K562 (cell line): ENCODE measurements at regions not wholly inside any gene's neighbourhood (a gene's known extent, or its start where the extent isn't known, plus 50 kb on each side); places are given as distances from the start of the nearest gene placed in this dataset.

Experiments
- ATAC-seq: fragments of 200-7000 bp; cut with Tn5 transposase; 3 replicates; pipeline ENCODE4 v1.9.1; 2020; ENCODE audit warnings: moderate library complexity
- BruUV-seq: library from RNA; stranded (reverse); fragments of 400-500 nt; replicated peaks from 2 replicates; lab custom pipeline; 2021; lab: Mats Ljungman, UMichigan
- CTCF ChIA-PET: fragments of 300-600 bp; formaldehyde crosslinking; extraction: SDS; loops from one replicate; lab custom pipeline; 2021; ENCODE audit warnings: low intra/inter-chr PET ratio; lab: Yijun Ruan, JAX
- POLR2A ChIA-PET: fragments of 300-600, 350-650 bp; sonication (Branson Sonifier 250); formaldehyde crosslinking; extraction: SDS; loops from one replicate; lab custom pipeline; 2021; ENCODE audit warnings: antibody characterized with exemption, inconsistent platforms; lab: Yijun Ruan, JAX
- DNase-seq, 4 experiments: peaks; one replicate each; pipeline versions ENCODE4 v3.0.0 to v3.0.0-alpha.2; 2011 to 2018; ENCODE audit warnings: low spot score in 3 of 4, mixed read lengths in 3 of 4; ENCODE audit errors: extremely low read depth in 1 of 4
- FAIRE-seq: peaks from 2 replicates; lab custom pipeline; 2011; peaks lifted over from hg19 to GRCh38; lab: Jason Lieb, UNC
- H2AFZ ChIP-seq: 2 replicates; pipeline ENCODE4 v1.6.0; 2011; ENCODE audit warnings: low read depth, low read length, control low read depth, inconsistent platforms
- H3K27ac ChIP-seq: fragments of 200-600 bp; 3 replicates; pipeline ENCODE4 v1.8.0; 2011; ENCODE audit warnings: low read depth, mild to moderate bottlenecking, control low read depth, inconsistent platforms, low read length, moderate library complexity, mixed read lengths; ENCODE audit errors: extremely low read depth
- H3K27me3 ChIP-seq, 2 experiments: fragments of 300-600 bp in 1 of 2; 2 replicates in 1 of 2; 3 replicates in 1 of 2; pipeline versions ENCODE4 v1.6.0 to v1.8.0; 2011; ENCODE audit warnings: inconsistent platforms in 2 of 2, low read length in 2 of 2, mild to moderate bottlenecking in 1 of 2, mixed read lengths in 1 of 2, moderate library complexity in 1 of 2; ENCODE audit not compliant: control insufficient read depth in 2 of 2, insufficient read depth in 2 of 2
- H3K36me3 ChIP-seq: fragments of 300-600 bp; 3 replicates; pipeline ENCODE4 v1.8.0; 2011; ENCODE audit warnings: mild to moderate bottlenecking, low read length, inconsistent platforms; ENCODE audit not compliant: control insufficient read depth, insufficient read depth
- H3K4me1 ChIP-seq, 2 experiments: fragments of 200-600 bp in 1 of 2; replicated peaks in 1 of 2; 2 replicates in 1 of 2; 3 replicates in 1 of 2; pipeline versions ENCODE4 v1.5.1 to v1.8.0; 2011; ENCODE audit warnings: inconsistent platforms in 2 of 2, low read length in 2 of 2, mild to moderate bottlenecking in 1 of 2, mixed read lengths in 1 of 2, moderate library complexity in 1 of 2; ENCODE audit not compliant: control insufficient read depth in 2 of 2, insufficient read depth in 2 of 2
- H3K4me2 ChIP-seq: 2 replicates; pipeline ENCODE4 v1.6.1; 2011; ENCODE audit warnings: low read length, control low read depth, inconsistent platforms, mixed read lengths; ENCODE audit not compliant: insufficient read depth
- H3K4me3 ChIP-seq: fragments of 200-600 bp; sonication (generic), shearing (Covaris generic); 2 replicates; pipeline ENCODE4 v1.5.1; 2016; ENCODE audit warnings: control low read depth, inconsistent platforms
- H3K79me2 ChIP-seq: fragments of 200-600 bp; 3 replicates; pipeline ENCODE4 v1.8.0; 2011; ENCODE audit warnings: low read length, inconsistent platforms; ENCODE audit not compliant: control insufficient read depth, insufficient read depth
- H3K9ac ChIP-seq, 2 experiments: 2 replicates each; pipeline versions ENCODE4 v1.6.0 to v1.6.1; 2011; ENCODE audit warnings: low read depth in 2 of 2, low read length in 2 of 2, control low read depth in 1 of 2, inconsistent platforms in 1 of 2, mild to moderate bottlenecking in 1 of 2, mixed read lengths in 1 of 2; ENCODE audit not compliant: insufficient read depth in 1 of 2
- H3K9me1 ChIP-seq: one replicate; pipeline ENCODE4 v1.6.0; 2011; ENCODE audit warnings: inconsistent platforms, mild to moderate bottlenecking, low read length, moderate library complexity; ENCODE audit not compliant: control insufficient read depth, insufficient read depth
- H3K9me3 ChIP-seq: replicated peaks from 2 replicates; pipeline ENCODE4 v1.5.1; 2011; ENCODE audit warnings: low read depth, low read length, inconsistent platforms; ENCODE audit not compliant: control insufficient read depth, insufficient read depth
- H4K20me1 ChIP-seq: replicated peaks from 2 replicates; pipeline ENCODE4 v1.6.1; 2011; ENCODE audit warnings: low read length, inconsistent platforms, mixed read lengths; ENCODE audit not compliant: control insufficient read depth, insufficient read depth
- CXXC5 ChIP-seq: fragments of 250-450 bp; sonication (Bioruptor Pico); IDR thresholded peaks from 2 replicates; pipeline ENCODE4 v1.8.0; 2022; ENCODE audit warnings: inconsistent platforms, mild to moderate bottlenecking, moderate library complexity
- FOXP1 ChIP-seq: sonication (generic); formaldehyde crosslinking; IDR thresholded peaks from 2 replicates; pipeline ENCODE4 v1.8.0; 2022; ENCODE audit warnings: mild to moderate bottlenecking, missing genetic modification reagents
- HNRNPH1 ChIP-seq: fragments of 200-400 bp; formaldehyde crosslinking; optimal IDR thresholded peaks from 2 replicates; pipeline ENCODE3; 2017; ENCODE audit warnings: low read depth, mild to moderate bottlenecking, low read length, moderate library complexity
- MEF2A ChIP-seq: IDR thresholded peaks from 2 replicates; pipeline ENCODE4 v1.6.1; 2011; ENCODE audit warnings: low read depth, mild to moderate bottlenecking, low read length, moderate library complexity; ENCODE audit not compliant: control insufficient read depth
- POLR2AphosphoS5 ChIP-seq: IDR thresholded peaks from 2 replicates; pipeline ENCODE4 v1.6.1; 2011; ENCODE audit warnings: mild to moderate bottlenecking, low read depth, low read length, moderate library complexity; ENCODE audit not compliant: control insufficient read depth, insufficient read depth
- SMAD1 ChIP-seq: fragments of 150-350 bp; IDR thresholded peaks from 2 replicates; pipeline ENCODE4 v1.6.1; 2014; ENCODE audit warnings: low read length, low read depth; ENCODE audit not compliant: partially characterized antibody
- ZBTB2 ChIP-seq: fragments of 450-650 bp; IDR thresholded peaks from 2 replicates; pipeline ENCODE4 v1.6.1; 2016; ENCODE audit warnings: antibody characterized with exemption
- WGBS: fragments of 100-300 bp; shearing (Covaris generic); methylation state at CpG from one replicate; pipeline ENCODE4 v1.1.6; 2016; ENCODE audit warnings: low coverage, mixed read lengths; ENCODE audit not compliant: insufficient coverage; ENCODE audit errors: missing lambda C conversion rate; 5-methylcytosine and 5-hydroxymethylcytosine counted together
- in situ Hi-C: fragments of 300-500 bp; cut with MboI; formaldehyde crosslinking; loops from 4 replicates; pipeline ENCODE4 v1.15.0; 2018; ENCODE audit warnings: inconsistent platforms, mixed read lengths
- intact Hi-C: fragments of 100-400 bp; cut with micrococcal nuclease; formaldehyde crosslinking; loops from 2 replicates; pipeline ENCODE4 v1.14.2; 2022
- TF ChIP-seq, protein P1 (sequence below): fragments of 250-450 bp; sonication (Bioruptor Pico); IDR thresholded peaks from 2 replicates; pipeline ENCODE4 v1.9.0; 2021; ENCODE audit warnings: mild to moderate bottlenecking
- TF ChIP-seq, protein P2 (sequence below): fragments of 450-650 bp; IDR thresholded peaks from 2 replicates; pipeline ENCODE4 v1.6.1; 2017; ENCODE audit warnings: antibody characterized with exemption, mild to moderate bottlenecking

DNA sequence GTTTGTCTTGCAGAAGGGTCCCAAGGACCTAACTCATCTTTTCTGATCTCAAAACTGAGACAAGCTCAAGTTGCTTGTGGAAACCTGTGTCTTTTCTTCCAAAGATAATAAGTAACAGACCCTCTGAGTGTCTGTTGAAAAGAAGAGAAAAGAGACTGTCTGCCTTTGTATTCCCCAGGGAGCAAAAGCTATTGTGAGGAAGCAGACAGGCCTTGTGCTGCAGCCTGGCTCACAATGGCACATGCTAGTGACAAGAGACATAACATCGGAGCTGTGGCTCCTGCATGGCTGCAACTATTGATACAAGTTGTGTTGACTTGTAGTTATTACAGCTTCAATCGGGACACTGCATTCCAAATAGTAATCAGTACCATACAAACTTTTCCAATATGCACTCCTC lies 202.9 kb downstream of the DKK1 start:
- Histone ChIP-seq H3K27me3 (no peaks in the 10 kb centered on the region), H2AFZ (no peak overlapping the region), H3K4me2 (no peak overlapping the region), H3K4me3 (no peak overlapping the region), H4K20me1 (no peaks in the 10 kb centered on the region), H3K9ac (no peak overlapping the region), H3K36me3 (no peaks in the 10 kb centered on the region), H3K9me1 (no peaks in the 10 kb centered on the region), H3K27ac (no peak overlapping the region), H3K9me3 (peaks cover 3% of the 10 kb centered on the region; the same call in 1 of the 2 replicates), H3K4me1 (no peaks in the 10 kb centered on the region), H3K79me2 (no peaks in the 10 kb centered on the region)
- BruUV-seq: no TSS peak
- no peak for ATAC-seq
- in situ Hi-C loops (no loop called here), intact Hi-C loops (no loop called here)
- no peak for DNase-seq
- POLR2A ChIA-PET: no interaction called here
- 6% methylated on average over 2 of the region's 2 CpGs for WGBS
- CTCF ChIA-PET: no interaction called here
- TF ChIP-seq HNRNPH1: no peak
- TF ChIP-seq FOXP1 (CRISPR knock-in tag): no peak
- TF ChIP-seq, protein P1, sequence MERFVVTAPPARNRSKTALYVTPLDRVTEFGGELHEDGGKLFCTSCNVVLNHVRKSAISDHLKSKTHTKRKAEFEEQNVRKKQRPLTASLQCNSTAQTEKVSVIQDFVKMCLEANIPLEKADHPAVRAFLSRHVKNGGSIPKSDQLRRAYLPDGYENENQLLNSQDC (CRISPR knock-in tag): no peak
- TF ChIP-seq CXXC5 (CRISPR knock-in tag): no peak
- TF ChIP-seq, protein P2, sequence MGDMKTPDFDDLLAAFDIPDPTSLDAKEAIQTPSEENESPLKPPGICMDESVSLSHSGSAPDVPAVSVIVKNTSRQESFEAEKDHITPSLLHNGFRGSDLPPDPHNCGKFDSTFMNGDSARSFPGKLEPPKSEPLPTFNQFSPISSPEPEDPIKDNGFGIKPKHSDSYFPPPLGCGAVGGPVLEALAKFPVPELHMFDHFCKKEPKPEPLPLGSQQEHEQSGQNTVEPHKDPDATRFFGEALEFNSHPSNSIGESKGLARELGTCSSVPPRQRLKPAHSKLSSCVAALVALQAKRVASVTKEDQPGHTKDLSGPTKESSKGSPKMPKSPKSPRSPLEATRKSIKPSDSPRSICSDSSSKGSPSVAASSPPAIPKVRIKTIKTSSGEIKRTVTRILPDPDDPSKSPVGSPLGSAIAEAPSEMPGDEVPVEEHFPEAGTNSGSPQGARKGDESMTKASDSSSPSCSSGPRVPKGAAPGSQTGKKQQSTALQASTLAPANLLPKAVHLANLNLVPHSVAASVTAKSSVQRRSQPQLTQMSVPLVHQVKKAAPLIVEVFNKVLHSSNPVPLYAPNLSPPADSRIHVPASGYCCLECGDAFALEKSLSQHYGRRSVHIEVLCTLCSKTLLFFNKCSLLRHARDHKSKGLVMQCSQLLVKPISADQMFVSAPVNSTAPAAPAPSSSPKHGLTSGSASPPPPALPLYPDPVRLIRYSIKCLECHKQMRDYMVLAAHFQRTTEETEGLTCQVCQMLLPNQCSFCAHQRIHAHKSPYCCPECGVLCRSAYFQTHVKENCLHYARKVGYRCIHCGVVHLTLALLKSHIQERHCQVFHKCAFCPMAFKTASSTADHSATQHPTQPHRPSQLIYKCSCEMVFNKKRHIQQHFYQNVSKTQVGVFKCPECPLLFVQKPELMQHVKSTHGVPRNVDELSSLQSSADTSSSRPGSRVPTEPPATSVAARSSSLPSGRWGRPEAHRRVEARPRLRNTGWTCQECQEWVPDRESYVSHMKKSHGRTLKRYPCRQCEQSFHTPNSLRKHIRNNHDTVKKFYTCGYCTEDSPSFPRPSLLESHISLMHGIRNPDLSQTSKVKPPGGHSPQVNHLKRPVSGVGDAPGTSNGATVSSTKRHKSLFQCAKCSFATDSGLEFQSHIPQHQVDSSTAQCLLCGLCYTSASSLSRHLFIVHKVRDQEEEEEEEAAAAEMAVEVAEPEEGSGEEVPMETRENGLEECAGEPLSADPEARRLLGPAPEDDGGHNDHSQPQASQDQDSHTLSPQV: no peak
- no peak for TF ChIP-seq POLR2AphosphoS5
- no peak for TF ChIP-seq SMAD1
- TF ChIP-seq MEF2A: no peak
- TF ChIP-seq ZBTB2: no peak
- no peak for FAIRE-seq
